HFFc6 (cell line): ENCODE measurements at regions not wholly inside any gene's neighbourhood (a gene's known extent, or its start where the extent isn't known, plus 50 kb on each side); places are given as distances from the start of the nearest gene placed in this dataset.
"Not testable (repeated sequence)": the region's sequence is repeated elsewhere in the genome, so short reads cannot be mapped to it uniquely, and the experiment has no call there.

Experiments
- DNase-seq: peaks from one replicate; pipeline ENCODE4 v3.0.0-alpha.2; 2018
- H3K27ac Mint-ChIP-seq: 2 replicates; pipeline ENCODE4 v1.8.0; 2020; ENCODE audit warnings: mild to moderate bottlenecking, mixed read lengths
- H3K27me3 Mint-ChIP-seq: 2 replicates; pipeline ENCODE4 v1.8.0; 2021; ENCODE audit warnings: mild to moderate bottlenecking, moderate library complexity, mixed read lengths; ENCODE audit not compliant: insufficient read depth
- H3K36me3 Mint-ChIP-seq: 2 replicates; pipeline ENCODE4 v1.8.0; 2021; ENCODE audit warnings: low read depth, mixed read lengths
- H3K4me1 Mint-ChIP-seq: 2 replicates; pipeline ENCODE4 v1.8.0; 2020; ENCODE audit warnings: low read depth, mixed read lengths
- H3K4me3 Mint-ChIP-seq: 2 replicates; pipeline ENCODE4 v1.8.0; 2020; ENCODE audit warnings: mild to moderate bottlenecking, moderate library complexity, mixed read lengths
- H3K9me3 Mint-ChIP-seq: 2 replicates; pipeline ENCODE4 v1.8.0; 2020; ENCODE audit warnings: mild to moderate bottlenecking, mixed read lengths
- TF ChIP-seq, protein P1 (sequence below): fragments of 200-600 bp; sonication (generic); IDR thresholded peaks from 2 replicates; pipeline ENCODE4 v1.5.0; 2021; ENCODE audit warnings: antibody characterized with exemption, mild to moderate bottlenecking

DNA sequence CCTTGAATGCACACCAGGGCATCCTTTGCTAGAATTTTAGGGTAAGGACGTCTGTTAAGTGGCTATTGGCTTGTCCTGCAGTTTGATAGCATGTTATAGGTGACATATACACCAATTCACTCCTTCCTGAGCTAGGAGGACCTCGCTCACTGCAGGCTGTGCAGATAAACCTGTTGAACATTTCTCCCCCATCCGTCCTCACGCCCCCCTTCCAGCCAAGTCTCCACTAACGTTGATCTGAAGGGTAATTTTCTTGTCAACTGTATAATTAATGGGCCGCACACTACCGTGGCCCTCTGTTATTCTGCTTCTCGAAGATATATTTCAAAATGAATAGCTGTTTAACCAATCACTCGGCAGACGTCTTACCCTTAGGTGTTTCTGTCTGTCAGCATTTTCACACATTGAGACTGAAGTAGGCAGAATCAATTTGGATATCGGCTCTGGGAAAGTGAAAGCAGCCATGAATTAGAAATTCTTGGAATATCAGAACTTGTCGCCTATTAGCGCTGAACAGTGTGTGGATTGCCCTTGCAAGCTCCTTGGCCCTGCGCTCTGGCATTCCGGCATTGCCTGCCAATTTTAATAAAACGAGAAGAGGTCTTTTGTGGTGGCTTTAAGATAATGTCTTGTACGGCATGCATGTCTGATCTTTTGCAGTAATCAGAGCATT, 905.3 kb downstream of the TYW1 start:
- TF ChIP-seq, protein P1, sequence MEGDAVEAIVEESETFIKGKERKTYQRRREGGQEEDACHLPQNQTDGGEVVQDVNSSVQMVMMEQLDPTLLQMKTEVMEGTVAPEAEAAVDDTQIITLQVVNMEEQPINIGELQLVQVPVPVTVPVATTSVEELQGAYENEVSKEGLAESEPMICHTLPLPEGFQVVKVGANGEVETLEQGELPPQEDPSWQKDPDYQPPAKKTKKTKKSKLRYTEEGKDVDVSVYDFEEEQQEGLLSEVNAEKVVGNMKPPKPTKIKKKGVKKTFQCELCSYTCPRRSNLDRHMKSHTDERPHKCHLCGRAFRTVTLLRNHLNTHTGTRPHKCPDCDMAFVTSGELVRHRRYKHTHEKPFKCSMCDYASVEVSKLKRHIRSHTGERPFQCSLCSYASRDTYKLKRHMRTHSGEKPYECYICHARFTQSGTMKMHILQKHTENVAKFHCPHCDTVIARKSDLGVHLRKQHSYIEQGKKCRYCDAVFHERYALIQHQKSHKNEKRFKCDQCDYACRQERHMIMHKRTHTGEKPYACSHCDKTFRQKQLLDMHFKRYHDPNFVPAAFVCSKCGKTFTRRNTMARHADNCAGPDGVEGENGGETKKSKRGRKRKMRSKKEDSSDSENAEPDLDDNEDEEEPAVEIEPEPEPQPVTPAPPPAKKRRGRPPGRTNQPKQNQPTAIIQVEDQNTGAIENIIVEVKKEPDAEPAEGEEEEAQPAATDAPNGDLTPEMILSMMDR: no peak
- Mint-ChIP-seq H3K36me3 (no peaks in the 10 kb centered on the region), H3K4me3 (no peak overlapping the region), H3K4me1 (no peaks in the 10 kb centered on the region), H3K27me3 (peaks cover 2% of the 10 kb centered on the region; the same call in 1 of the 2 replicates), H3K27ac (no peak overlapping the region), H3K9me3 (peaks cover 33% of the 10 kb centered on the region)
- no peak for DNase-seq

DNA sequence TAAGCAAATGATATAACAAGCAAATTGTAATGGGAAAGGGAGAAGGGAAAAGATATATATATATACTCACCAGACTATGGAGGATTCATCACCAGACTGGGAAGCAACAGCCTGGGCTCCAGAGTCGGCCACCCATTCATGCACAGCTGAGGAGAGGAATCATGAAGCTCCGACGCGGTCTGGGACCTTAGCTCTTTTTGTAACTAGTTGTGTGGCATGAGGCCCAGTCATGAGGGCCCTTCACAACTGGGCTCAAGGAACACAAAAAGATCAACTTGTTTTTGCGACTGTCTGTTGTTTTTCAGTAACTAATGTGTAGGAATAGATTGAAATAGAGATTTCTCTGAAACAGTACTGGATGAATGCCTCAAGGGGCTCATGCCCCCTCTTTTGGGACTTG, 911.2 kb downstream of the TYW1 start:
- H3K4me1 Mint-ChIP-seq: no peaks in the 10 kb centered on the region
- TF ChIP-seq, protein P1: no peak
- H3K9me3 Mint-ChIP-seq: peaks cover 22% of the 10 kb centered on the region
- no peak for DNase-seq
- H3K27me3 Mint-ChIP-seq: peaks cover 5% of the 10 kb centered on the region; the same call in 1 of the 2 replicates
- no peak overlapping the region for H3K27ac Mint-ChIP-seq
- no peak overlapping the region for H3K4me3 Mint-ChIP-seq
- no peaks in the 10 kb centered on the region for H3K36me3 Mint-ChIP-seq

DNA sequence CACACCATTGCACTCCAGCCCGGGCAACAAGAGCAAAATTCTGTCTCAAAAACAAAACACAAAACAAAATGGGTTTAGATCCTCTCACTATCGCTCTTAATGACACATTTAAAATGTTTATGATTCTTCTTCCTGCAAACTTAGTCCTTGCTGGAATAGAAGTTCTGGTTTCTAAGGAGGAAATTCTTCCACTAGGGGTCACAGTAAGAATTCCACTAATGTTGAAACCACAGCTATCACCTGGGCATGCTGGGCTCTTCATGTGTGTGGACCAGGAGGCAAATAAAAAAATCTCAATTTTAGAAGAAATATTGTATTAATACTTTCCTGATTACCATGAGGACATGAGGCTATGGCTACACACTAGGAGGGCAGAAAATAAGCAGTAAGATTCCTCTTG, 915.8 kb downstream of the TYW1 start:
- H3K9me3 Mint-ChIP-seq: peaks cover 38% of the 10 kb centered on the region
- H3K27me3 Mint-ChIP-seq: peaks cover 3% of the 10 kb centered on the region; the same call in 1 of the 2 replicates
- no peak overlapping the region for H3K4me3 Mint-ChIP-seq
- H3K36me3 Mint-ChIP-seq: no peaks in the 10 kb centered on the region
- H3K27ac Mint-ChIP-seq: no peak overlapping the region
- DNase-seq: no peak
- TF ChIP-seq, protein P1: no peak
- no peaks in the 10 kb centered on the region for H3K4me1 Mint-ChIP-seq

- TF ChIP-seq, protein P1: no peak
- Mint-ChIP-seq H3K4me3 (no peak overlapping the region), H3K36me3 (0 out of 2 replicates have a peak, but pooled peaks cover 4% of the 10 kb centered on the region), H3K9me3 (peaks cover 49% of the 10 kb centered on the region), H3K27me3 (peaks cover 3% of the 10 kb centered on the region), H3K4me1 (no peaks in the 10 kb centered on the region), H3K27ac (no peak overlapping the region)
- DNase-seq: no peak
Observed at GRCh38 chr7:67913604-67914003, 917.0 kb downstream of the TYW1 start.

GRCh38 chr7:67916111-67916510, 919.5 kb downstream of the TYW1 start:
- not testable (repeated sequence) for H3K4me1 Mint-ChIP-seq, H3K4me3 Mint-ChIP-seq, H3K36me3 Mint-ChIP-seq, H3K27ac Mint-ChIP-seq, H3K27me3 Mint-ChIP-seq, DNase-seq
- H3K9me3 Mint-ChIP-seq: peaks cover 53% of the 10 kb centered on the region

GRCh38 chr7:67916571-67917436, 920.2 kb downstream of the TYW1 start:
- Mint-ChIP-seq H3K27ac (no peak overlapping the region), H3K4me3 (no peak overlapping the region), H3K27me3 (no peaks in the 10 kb centered on the region; the same call in 1 of the 2 replicates), H3K36me3 (0 out of 2 replicates have a peak, but pooled peaks cover 4% of the 10 kb centered on the region), H3K4me1 (no peaks in the 10 kb centered on the region), H3K9me3 (peaks cover 58% of the 10 kb centered on the region)
- TF ChIP-seq, protein P1: no peak
- no peak for DNase-seq
